GM18868 (cell line): ENCODE measurements at regions not wholly inside any gene's neighbourhood (a gene's known extent, or its start where the extent isn't known, plus 50 kb on each side); places are given as distances from the start of the nearest gene placed in this dataset.
"Not testable (repeated sequence)": the region's sequence is repeated elsewhere in the genome, so short reads cannot be mapped to it uniquely, and the experiment has no call there.

Experiments used
- ATAC-seq: cut with Tn5 transposase; IDR thresholded peaks from one replicate; pipeline ENCODE4 v1.9.1; 2021; ENCODE audit warnings: mild to moderate bottlenecking, moderate library complexity; ENCODE audit not compliant: unreplicated experiment

GRCh38 chr6:133099573-133099972 lies 141.6 kb upstream of the EYA4 start:
- no peak for ATAC-seq

- ATAC-seq = no peak
These were observed 140.3 kb upstream of the EYA4 start for GRCh38 chr6:133100865-133101264.

GRCh38 chr6:133101790-133102189 lies 139.4 kb upstream of the EYA4 start:
- ATAC-seq = no peak

- ATAC-seq = no peak
These were observed 134.2 kb upstream of the EYA4 start for GRCh38 chr6:133106934-133107333.

- ATAC-seq = no peak
These were observed 132.7 kb upstream of the EYA4 start for GRCh38 chr6:133108419-133108818.

- no peak for ATAC-seq
These were observed 126.2 kb upstream of the EYA4 start for GRCh38 chr6:133114973-133115372.

GRCh38 chr6:133115946-133116345 lies 125.2 kb upstream of the EYA4 start:
- no peak for ATAC-seq

- no peak for ATAC-seq
These were observed 113.0 kb upstream of the EYA4 start for GRCh38 chr6:133128191-133128590.

- ATAC-seq = no peak
These were observed 111.6 kb upstream of the EYA4 start for GRCh38 chr6:133129556-133129955.

- ATAC-seq = no peak
These were observed 110.3 kb upstream of the EYA4 start for GRCh38 chr6:133130863-133131262.

- no peak for ATAC-seq
These were observed 109.3 kb upstream of the EYA4 start for GRCh38 chr6:133131621-133132465.

- no peak for ATAC-seq
These were observed 108.6 kb upstream of the EYA4 start for GRCh38 chr6:133132466-133132971.

- ATAC-seq = no peak
These were observed 104.8 kb upstream of the EYA4 start for GRCh38 chr6:133136177-133136880.

- ATAC-seq = not testable (repeated sequence)
These were observed 93.5 kb upstream of the EYA4 start for GRCh38 chr6:133147470-133148184.

- ATAC-seq = no peak
These were observed 84.5 kb upstream of the EYA4 start for GRCh38 chr6:133156689-133157088.

GRCh38 chr6:133157995-133158394 lies 83.2 kb upstream of the EYA4 start:
- no peak for ATAC-seq

- ATAC-seq = no peak
These were observed 81.8 kb upstream of the EYA4 start for GRCh38 chr6:133159255-133159795.

- no peak for ATAC-seq
These were observed 80.6 kb upstream of the EYA4 start for GRCh38 chr6:133160536-133160935.

GRCh38 chr6:133165235-133165634 lies 75.9 kb upstream of the EYA4 start:
- ATAC-seq = no peak

- ATAC-seq = no peak
These were observed 74.4 kb upstream of the EYA4 start for GRCh38 chr6:133166766-133167165.

GRCh38 chr6:133169901-133170300 lies 71.3 kb upstream of the EYA4 start:
- ATAC-seq = no peak
